ENCODE measurements at regions not wholly inside any gene's neighbourhood (a gene's known extent, or its start where the extent isn't known, plus 50 kb on each side); places are given as distances from the start of the nearest gene placed in this dataset.

- Histone ChIP-seq H3K36me3 (ENCODE audit: control insufficient read depth, insufficient read depth, low read length) (no peaks in the 10 kb centered on the region), H3K4me1 (ENCODE audit: control insufficient read depth, insufficient read depth, low read length) (peaks cover 26% of the 10 kb centered on the region), H3K27ac (ENCODE audit: low read depth, low read length) (no peak overlapping the region), H3K27me3 (ENCODE audit: control insufficient read depth, insufficient read depth, low read length) (no peaks in the 10 kb centered on the region; the same call in 1 of the 2 replicates), H3K9me3 (ENCODE audit: control insufficient read depth, insufficient read depth, low read depth, low read length) (no peaks in the 10 kb centered on the region), H3K9ac (ENCODE audit: low read length) (no peak overlapping the region), H3K4me3 (ENCODE audit: low read depth, low read length) (no peak overlapping the region)
These were observed 162.2 kb upstream of the S100G start for GRCh38 chrX:16487620-16488385.

- Histone ChIP-seq H3K9ac (ENCODE audit: low read length) (no peak overlapping the region), H3K4me3 (ENCODE audit: low read depth, low read length) (no peak overlapping the region), H3K27ac (ENCODE audit: low read depth, low read length) (no peak overlapping the region), H3K9me3 (ENCODE audit: control insufficient read depth, insufficient read depth, low read depth, low read length) (no peaks in the 10 kb centered on the region), H3K4me1 (ENCODE audit: control insufficient read depth, insufficient read depth, low read length) (peaks cover 22% of the 10 kb centered on the region), H3K27me3 (ENCODE audit: control insufficient read depth, insufficient read depth, low read length) (no peaks in the 10 kb centered on the region; the same call in 1 of the 2 replicates), H3K36me3 (ENCODE audit: control insufficient read depth, insufficient read depth, low read length) (no peaks in the 10 kb centered on the region)
These were observed 161.0 kb upstream of the S100G start for GRCh38 chrX:16488959-16489358.

- Histone ChIP-seq H3K36me3 (ENCODE audit: control insufficient read depth, insufficient read depth, low read length) (peaks cover 7% of the 10 kb centered on the region; the same call in 1 of the 2 replicates), H3K9me3 (ENCODE audit: control insufficient read depth, insufficient read depth, low read depth, low read length) (peaks cover 6% of the 10 kb centered on the region), H3K4me1 (ENCODE audit: control insufficient read depth, insufficient read depth, low read length) (peaks cover 15% of the 10 kb centered on the region), H3K27me3 (ENCODE audit: control insufficient read depth, insufficient read depth, low read length) (no peaks in the 10 kb centered on the region; the same call in 1 of the 2 replicates), H3K9ac (ENCODE audit: low read length) (no peak overlapping the region), H3K4me3 (ENCODE audit: low read depth, low read length) (no peak overlapping the region), H3K27ac (ENCODE audit: low read depth, low read length) (no peak overlapping the region)
These were observed 158.5 kb upstream of the S100G start for GRCh38 chrX:16491461-16491860.

GRCh38 chrX:16496175-16496574 is 153.8 kb upstream of the S100G start:
- Histone ChIP-seq H3K27ac (ENCODE audit: low read depth, low read length) (no peak overlapping the region), H3K36me3 (ENCODE audit: control insufficient read depth, insufficient read depth, low read length) (peaks cover 7% of the 10 kb centered on the region; the same call in 1 of the 2 replicates), H3K9ac (ENCODE audit: low read length) (no peak overlapping the region), H3K4me1 (ENCODE audit: control insufficient read depth, insufficient read depth, low read length) (peaks cover 11% of the 10 kb centered on the region), H3K9me3 (ENCODE audit: control insufficient read depth, insufficient read depth, low read depth, low read length) (peaks cover 8% of the 10 kb centered on the region), H3K27me3 (ENCODE audit: control insufficient read depth, insufficient read depth, low read length) (no peaks in the 10 kb centered on the region), H3K4me3 (ENCODE audit: low read depth, low read length) (no peak overlapping the region)

- Histone ChIP-seq H3K27me3 (ENCODE audit: control insufficient read depth, insufficient read depth, low read length) (no peaks in the 10 kb centered on the region; the same call in 1 of the 2 replicates), H3K9ac (ENCODE audit: low read length) (no peak overlapping the region), H3K27ac (ENCODE audit: low read depth, low read length) (peak overlapping the region; percentile 51; the same call in 1 of the 2 replicates), H3K4me3 (ENCODE audit: low read depth, low read length) (no peak overlapping the region), H3K4me1 (ENCODE audit: control insufficient read depth, insufficient read depth, low read length) (peaks cover 27% of the 10 kb centered on the region), H3K9me3 (ENCODE audit: control insufficient read depth, insufficient read depth, low read depth, low read length) (no peaks in the 10 kb centered on the region), H3K36me3 (ENCODE audit: control insufficient read depth, insufficient read depth, low read length) (no peaks in the 10 kb centered on the region)
These were observed 137.9 kb upstream of the S100G start for GRCh38 chrX:16511796-16512776.

- Histone ChIP-seq H3K9me3 (ENCODE audit: control insufficient read depth, insufficient read depth, low read depth, low read length) (no peaks in the 10 kb centered on the region), H3K27me3 (ENCODE audit: control insufficient read depth, insufficient read depth, low read length) (no peaks in the 10 kb centered on the region; the same call in 1 of the 2 replicates), H3K36me3 (ENCODE audit: control insufficient read depth, insufficient read depth, low read length) (no peaks in the 10 kb centered on the region), H3K4me3 (ENCODE audit: low read depth, low read length) (no peak overlapping the region), H3K27ac (ENCODE audit: low read depth, low read length) (no peak overlapping the region), H3K9ac (ENCODE audit: low read length) (no peak overlapping the region), H3K4me1 (ENCODE audit: control insufficient read depth, insufficient read depth, low read length) (peaks cover 20% of the 10 kb centered on the region)
These were observed 133.6 kb upstream of the S100G start for GRCh38 chrX:16516232-16516876.

GRCh38 chrX:16517039-16517605 is 132.8 kb upstream of the S100G start:
- H3K27ac ChIP-seq (ENCODE audit: low read depth, low read length) = no peak overlapping the region
- H3K27me3 ChIP-seq (ENCODE audit: control insufficient read depth, insufficient read depth, low read length) = no peaks in the 10 kb centered on the region; the same call in 1 of the 2 replicates
- H3K4me1 ChIP-seq (ENCODE audit: control insufficient read depth, insufficient read depth, low read length) = peaks cover 12% of the 10 kb centered on the region

GRCh38 chrX:16518131-16518530 is 131.8 kb upstream of the S100G start:
- Histone ChIP-seq H3K27me3 (ENCODE audit: control insufficient read depth, insufficient read depth, low read length) (no peaks in the 10 kb centered on the region; the same call in 1 of the 2 replicates), H3K4me1 (ENCODE audit: control insufficient read depth, insufficient read depth, low read length) (peaks cover 2% of the 10 kb centered on the region; the same call in 1 of the 2 replicates), H3K4me3 (ENCODE audit: low read depth, low read length) (no peak overlapping the region), H3K9me3 (ENCODE audit: control insufficient read depth, insufficient read depth, low read depth, low read length) (no peaks in the 10 kb centered on the region), H3K27ac (ENCODE audit: low read depth, low read length) (no peak overlapping the region), H3K9ac (ENCODE audit: low read length) (no peak overlapping the region), H3K36me3 (ENCODE audit: control insufficient read depth, insufficient read depth, low read length) (no peaks in the 10 kb centered on the region; the same call in 1 of the 2 replicates)

More at GRCh38 chrX:16517039-16517605, 132.8 kb upstream of the S100G start:
- H3K4me3 ChIP-seq (ENCODE audit: low read depth, low read length) = no peak overlapping the region
- no peaks in the 10 kb centered on the region for H3K9me3 ChIP-seq (ENCODE audit: control insufficient read depth, insufficient read depth, low read depth, low read length)
- H3K9ac ChIP-seq (ENCODE audit: low read length) = no peak overlapping the region
- no peaks in the 10 kb centered on the region for H3K36me3 ChIP-seq (ENCODE audit: control insufficient read depth, insufficient read depth, low read length)

GRCh38 chrX:16524316-16524715 is 125.6 kb upstream of the S100G start:
- no peak overlapping the region for H3K9ac ChIP-seq (ENCODE audit: low read length)
- H3K4me1 ChIP-seq (ENCODE audit: control insufficient read depth, insufficient read depth, low read length) = no peaks in the 10 kb centered on the region
- H3K4me3 ChIP-seq (ENCODE audit: low read depth, low read length) = no peak overlapping the region
- H3K36me3 ChIP-seq (ENCODE audit: control insufficient read depth, insufficient read depth, low read length) = peaks cover 6% of the 10 kb centered on the region; the same call in 1 of the 2 replicates
- H3K27me3 ChIP-seq (ENCODE audit: control insufficient read depth, insufficient read depth, low read length) = no peaks in the 10 kb centered on the region; the same call in 1 of the 2 replicates
- no peak overlapping the region for H3K27ac ChIP-seq (ENCODE audit: low read depth, low read length)
- peaks cover 30% of the 10 kb centered on the region for H3K9me3 ChIP-seq (ENCODE audit: control insufficient read depth, insufficient read depth, low read depth, low read length)

GRCh38 chrX:16526003-16526402 is 124.0 kb upstream of the S100G start:
- no peak overlapping the region for H3K9ac ChIP-seq (ENCODE audit: low read length)
- H3K27ac ChIP-seq (ENCODE audit: low read depth, low read length) = no peak overlapping the region
- H3K27me3 ChIP-seq (ENCODE audit: control insufficient read depth, insufficient read depth, low read length) = no peaks in the 10 kb centered on the region; the same call in 1 of the 2 replicates
- peaks cover 6% of the 10 kb centered on the region; the same call in 1 of the 2 replicates for H3K36me3 ChIP-seq (ENCODE audit: control insufficient read depth, insufficient read depth, low read length)
- H3K4me1 ChIP-seq (ENCODE audit: control insufficient read depth, insufficient read depth, low read length) = no peaks in the 10 kb centered on the region
- no peak overlapping the region for H3K4me3 ChIP-seq (ENCODE audit: low read depth, low read length)
- peaks cover 30% of the 10 kb centered on the region for H3K9me3 ChIP-seq (ENCODE audit: control insufficient read depth, insufficient read depth, low read depth, low read length)

Measured in HUES6 (cell line).